SH-SY5Y (cell line): ENCODE measurements at regions not wholly inside any gene's neighbourhood (a gene's known extent, or its start where the extent isn't known, plus 50 kb on each side); places are given as distances from the start of the nearest gene placed in this dataset.

Source experiments
- GATA2 ChIP-seq: IDR thresholded peaks from 2 replicates; pipeline ENCODE4 v1.6.1; 2011; ENCODE audit warnings: mild to moderate bottlenecking, low read depth, low read length
- GATA3 ChIP-seq: IDR thresholded peaks from 2 replicates; pipeline ENCODE4 v1.6.1; 2011; ENCODE audit warnings: low read depth, mild to moderate bottlenecking, low read length, moderate library complexity

GRCh38 chr10:83354456-83354855, 784.9 kb upstream of the GHITM start:
- TF ChIP-seq GATA2 (no peak), GATA3 (no peak)
